ENCODE measurements at regions not wholly inside any gene's neighbourhood (a gene's known extent, or its start where the extent isn't known, plus 50 kb on each side); places are given as distances from the start of the nearest gene placed in this dataset.

DNA sequence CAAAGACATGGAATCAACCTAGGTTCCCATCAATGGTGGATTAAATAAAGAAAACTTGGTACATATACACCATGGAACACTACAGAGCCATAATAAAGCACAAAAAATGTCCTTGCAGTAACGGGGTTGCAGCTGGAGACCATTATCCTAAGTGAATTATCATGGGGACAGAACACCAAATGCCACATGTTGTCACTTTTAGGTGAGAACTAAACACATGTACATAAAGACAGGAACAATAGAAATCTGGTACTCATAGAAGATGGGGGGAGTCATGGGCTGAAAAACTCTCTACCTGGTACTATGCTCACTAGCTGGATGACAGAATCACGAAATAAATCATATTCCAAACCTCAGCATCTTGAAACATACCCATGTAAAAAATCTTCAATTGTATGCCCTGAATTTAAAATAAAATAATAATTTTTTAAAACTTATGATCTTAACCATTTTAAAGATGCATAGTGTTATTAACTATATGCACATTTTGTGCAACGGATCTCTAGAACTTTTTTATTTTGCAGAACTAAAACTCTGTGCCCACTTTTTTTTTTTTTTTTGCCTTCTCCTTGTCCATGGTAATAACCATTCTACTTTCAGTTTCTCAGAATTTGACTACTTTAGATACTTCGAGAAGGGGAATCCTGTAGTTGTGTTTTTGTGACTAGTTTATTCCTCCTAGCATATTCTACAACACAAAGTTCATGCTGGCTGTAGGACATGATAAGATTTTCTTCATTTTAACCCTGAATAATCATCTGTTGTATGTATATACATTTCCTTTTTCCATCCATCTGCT, 1081.6 kb upstream of the ACO1 start:
- no peak for TF ChIP-seq CTCF (IDR thresholded peaks at IDR 0.05; ENCODE audit: low read length)
- no peak for TF ChIP-seq EZH2 (IDR thresholded peaks at IDR 0.05; ENCODE audit: borderline replicate concordance, low read length)
